Glutamatergic neuron (in vitro differentiated cells): ENCODE measurements at regions not wholly inside any gene's neighbourhood (a gene's known extent, or its start where the extent isn't known, plus 50 kb on each side); places are given as distances from the start of the nearest gene placed in this dataset.

Experiments
- DNase-seq: peaks from one replicate; pipeline ENCODE4 v3.0.0; 2022
- H3K27ac Mint-ChIP-seq: one replicate; pipeline ENCODE4 v1.8.0; 2020; ENCODE audit warnings: mild to moderate bottlenecking, mixed read lengths, inconsistent platforms; ENCODE audit not compliant: unreplicated experiment
- H3K27me3 Mint-ChIP-seq: one replicate; pipeline ENCODE4 v1.8.0; 2020; ENCODE audit warnings: mild to moderate bottlenecking, moderate library complexity, mixed read lengths, inconsistent platforms; ENCODE audit not compliant: unreplicated experiment
- H3K36me3 Mint-ChIP-seq: one replicate; pipeline ENCODE4 v1.8.0; 2020; ENCODE audit warnings: mild to moderate bottlenecking, mixed read lengths, inconsistent platforms; ENCODE audit not compliant: unreplicated experiment
- H3K4me1 Mint-ChIP-seq: one replicate; pipeline ENCODE4 v1.8.0; 2020; ENCODE audit warnings: mild to moderate bottlenecking, low read depth, mixed read lengths, inconsistent platforms; ENCODE audit not compliant: unreplicated experiment
- H3K4me3 Mint-ChIP-seq: one replicate; pipeline ENCODE4 v1.8.0; 2020; ENCODE audit warnings: mild to moderate bottlenecking, mixed read lengths, inconsistent platforms; ENCODE audit not compliant: unreplicated experiment
- H3K9me3 Mint-ChIP-seq: one replicate; pipeline ENCODE4 v1.8.0; 2020; ENCODE audit warnings: mild to moderate bottlenecking, moderate library complexity, mixed read lengths, inconsistent platforms; ENCODE audit not compliant: unreplicated experiment
- CTCF ChIP-seq: fragments of 200-600 bp; sonication (generic); IDR thresholded peaks from one replicate; pipeline ENCODE4 v1.5.0; 2021; ENCODE audit not compliant: partially characterized antibody, unreplicated experiment

GRCh38 chr3:26081166-26081565 lies 291.3 kb downstream of the OXSM start:
- Mint-ChIP-seq H3K4me3 (no peak overlapping the region), H3K4me1 (no peaks in the 10 kb centered on the region), H3K27ac (no peak overlapping the region), H3K9me3 (peaks cover 3% of the 10 kb centered on the region), H3K27me3 (peaks cover 4% of the 10 kb centered on the region), H3K36me3 (no peaks in the 10 kb centered on the region)
- no peak for TF ChIP-seq CTCF
- no peak for DNase-seq

DNA sequence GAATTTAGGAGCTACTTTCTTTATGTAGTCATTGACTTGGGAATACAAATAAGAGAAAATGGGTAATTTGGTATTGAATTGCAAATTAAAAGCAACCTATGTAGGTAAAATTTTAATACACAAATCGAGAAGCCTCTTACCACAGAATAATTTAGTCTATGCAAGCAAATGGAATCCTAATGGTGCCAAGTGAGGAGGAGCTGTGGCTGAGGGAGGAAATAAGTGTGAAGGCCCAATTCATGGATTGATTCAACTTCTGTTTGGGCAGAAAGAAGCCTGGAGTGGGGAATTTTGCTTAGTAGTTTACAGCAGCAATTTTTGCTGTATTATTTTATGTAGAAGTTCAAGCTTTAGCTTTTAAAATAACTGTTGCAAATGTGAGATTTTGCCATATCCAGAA lies 291.9 kb downstream of the OXSM start:
- Mint-ChIP-seq H3K4me3 (no peak overlapping the region), H3K36me3 (peaks cover 2% of the 10 kb centered on the region), H3K4me1 (no peaks in the 10 kb centered on the region), H3K9me3 (peaks cover 5% of the 10 kb centered on the region), H3K27me3 (peaks cover 4% of the 10 kb centered on the region), H3K27ac (no peak overlapping the region)
- TF ChIP-seq CTCF = no peak
- no peak for DNase-seq

GRCh38 chr3:26082911-26083310 lies 293.0 kb downstream of the OXSM start:
- Mint-ChIP-seq H3K9me3 (peaks cover 6% of the 10 kb centered on the region), H3K36me3 (peaks cover 5% of the 10 kb centered on the region), H3K27me3 (peaks cover 4% of the 10 kb centered on the region), H3K27ac (no peak overlapping the region), H3K4me3 (no peak overlapping the region), H3K4me1 (no peaks in the 10 kb centered on the region)
- no peak for TF ChIP-seq CTCF
- DNase-seq = no peak

GRCh38 chr3:26084629-26085028 lies 294.7 kb downstream of the OXSM start:
- peaks cover 17% of the 10 kb centered on the region for H3K36me3 Mint-ChIP-seq
- no peak for DNase-seq
- peaks cover 10% of the 10 kb centered on the region for H3K9me3 Mint-ChIP-seq
- no peak overlapping the region for H3K4me3 Mint-ChIP-seq
- no peaks in the 10 kb centered on the region for H3K4me1 Mint-ChIP-seq
- H3K27ac Mint-ChIP-seq = no peak overlapping the region
- TF ChIP-seq CTCF = no peak
- H3K27me3 Mint-ChIP-seq = peaks cover 4% of the 10 kb centered on the region

- H3K4me1 Mint-ChIP-seq = no peaks in the 10 kb centered on the region
- H3K4me3 Mint-ChIP-seq = no peak overlapping the region
- no peaks in the 10 kb centered on the region for H3K27me3 Mint-ChIP-seq
- H3K27ac Mint-ChIP-seq = no peak overlapping the region
- H3K36me3 Mint-ChIP-seq = peaks cover 17% of the 10 kb centered on the region
- peaks cover 10% of the 10 kb centered on the region for H3K9me3 Mint-ChIP-seq
- DNase-seq = no peak
- no peak for TF ChIP-seq CTCF
Measured at GRCh38 chr3:26087751-26088150, 297.9 kb downstream of the OXSM start.
